HepG2 (cell line): ENCODE measurements at regions not wholly inside any gene's neighbourhood (a gene's known extent, or its start where the extent isn't known, plus 50 kb on each side); places are given as distances from the start of the nearest gene placed in this dataset.

ENCODE experiments used
- CENPT ChIP-seq: sonication (generic); formaldehyde crosslinking; IDR thresholded peaks from 2 replicates; pipeline ENCODE4 v1.8.0; 2022; ENCODE audit warnings: low read depth, mild to moderate bottlenecking, moderate library complexity, missing genetic modification reagents
- CSRNP2 ChIP-seq: sonication (generic); formaldehyde crosslinking; conservative IDR thresholded peaks from 2 replicates; pipeline ENCODE4 v1.8.0; 2022; ENCODE audit warnings: low read depth, missing genetic modification reagents
- ELF3 ChIP-seq: IDR thresholded peaks from 2 replicates; pipeline ENCODE4 v1.6.1; 2016; ENCODE audit warnings: missing genetic modification reagents, missing compliant biosample characterization
- FOXM1 ChIP-seq: sonication (generic); formaldehyde crosslinking; IDR thresholded peaks from 2 replicates; pipeline ENCODE4 v1.5.0; 2020; ENCODE audit warnings: missing genetic modification reagents
- GMEB1 ChIP-seq: sonication (generic); formaldehyde crosslinking; IDR thresholded peaks from 2 replicates; pipeline ENCODE4 v1.5.1; 2020; ENCODE audit warnings: missing genetic modification reagents, mild to moderate bottlenecking, borderline replicate concordance
- JUNB ChIP-seq: sonication (generic); formaldehyde crosslinking; IDR thresholded peaks from 2 replicates; pipeline ENCODE4 v1.8.0; 2022; ENCODE audit warnings: missing genetic modification reagents, mild to moderate bottlenecking, borderline replicate concordance
- KLF6 ChIP-seq: IDR thresholded peaks from 2 replicates; pipeline ENCODE4 v1.8.0; 2016; ENCODE audit warnings: missing biosample characterization, missing genetic modification reagents
- MAF1 ChIP-seq: sonication (generic); formaldehyde crosslinking; IDR thresholded peaks from 2 replicates; pipeline ENCODE4 v1.5.0; 2020; ENCODE audit warnings: missing genetic modification reagents, borderline replicate concordance
- PATZ1 ChIP-seq: sonication (generic); formaldehyde crosslinking; IDR thresholded peaks from 2 replicates; pipeline ENCODE4 v1.4.0; 2020; ENCODE audit warnings: missing genetic modification reagents
- RBM22 ChIP-seq: fragments of 200-400 bp; formaldehyde crosslinking; optimal IDR thresholded peaks from 2 replicates; pipeline ENCODE3; 2017; ENCODE audit warnings: mild to moderate bottlenecking, low read length, moderate library complexity
- SMYD3 ChIP-seq: sonication (generic); formaldehyde crosslinking; IDR thresholded peaks from 2 replicates; pipeline ENCODE4 v1.8.1; 2023; ENCODE audit warnings: mild to moderate bottlenecking, missing genetic modification reagents
- ZKSCAN1 ChIP-seq: fragments of 150-350 bp; IDR thresholded peaks from 2 replicates; pipeline ENCODE4 v1.6.1; 2014; ENCODE audit warnings: low read length
- ZNF143 ChIP-seq: sonication (generic); formaldehyde crosslinking; IDR thresholded peaks from 2 replicates; pipeline ENCODE4 v1.4.0; 2020; ENCODE audit warnings: missing genetic modification reagents
- ZNF230 ChIP-seq: sonication (generic); formaldehyde crosslinking; IDR thresholded peaks from 2 replicates; pipeline ENCODE4 v1.4.0; 2020; ENCODE audit warnings: mild to moderate bottlenecking, missing genetic modification reagents
- ZNF234 ChIP-seq: sonication (generic); formaldehyde crosslinking; conservative IDR thresholded peaks from 2 replicates; pipeline ENCODE4 v1.5.1; 2020; ENCODE audit warnings: mild to moderate bottlenecking, missing genetic modification reagents
- ZNF235 ChIP-seq: sonication (generic); formaldehyde crosslinking; IDR thresholded peaks from 2 replicates; pipeline ENCODE4 v1.8.1; 2023; ENCODE audit warnings: mild to moderate bottlenecking, missing genetic modification reagents, borderline replicate concordance
- ZNF580 ChIP-seq: IDR thresholded peaks from 2 replicates; pipeline ENCODE4 v1.6.1; 2016; ENCODE audit warnings: low read depth, borderline replicate concordance
- ZNF619 ChIP-seq: sonication (generic); formaldehyde crosslinking; IDR thresholded peaks from 2 replicates; pipeline ENCODE4 v1.4.0; 2020; ENCODE audit warnings: mild to moderate bottlenecking, missing genetic modification reagents
- ZNF629 ChIP-seq: sonication (generic); formaldehyde crosslinking; conservative IDR thresholded peaks from 2 replicates; pipeline ENCODE4 v1.5.0; 2020; ENCODE audit warnings: missing genetic modification reagents
- ZNF709 ChIP-seq: sonication (generic); formaldehyde crosslinking; IDR thresholded peaks from 2 replicates; pipeline ENCODE4 v1.5.0; 2020; ENCODE audit warnings: mild to moderate bottlenecking, missing genetic modification reagents
- ZNF879 ChIP-seq: sonication (generic); formaldehyde crosslinking; IDR thresholded peaks from 2 replicates; pipeline ENCODE4 v1.8.1; 2023; ENCODE audit warnings: missing genetic modification reagents
- TF ChIP-seq, protein P1 (sequence below): sonication (generic); formaldehyde crosslinking; IDR thresholded peaks from 2 replicates; pipeline ENCODE4 v1.4.0; 2020; ENCODE audit warnings: mild to moderate bottlenecking, missing genetic modification reagents
- TF ChIP-seq, protein P2 (sequence below): sonication (generic); formaldehyde crosslinking; IDR thresholded peaks from 2 replicates; pipeline ENCODE4 v1.4.0; 2020; ENCODE audit warnings: missing genetic modification reagents

DNA sequence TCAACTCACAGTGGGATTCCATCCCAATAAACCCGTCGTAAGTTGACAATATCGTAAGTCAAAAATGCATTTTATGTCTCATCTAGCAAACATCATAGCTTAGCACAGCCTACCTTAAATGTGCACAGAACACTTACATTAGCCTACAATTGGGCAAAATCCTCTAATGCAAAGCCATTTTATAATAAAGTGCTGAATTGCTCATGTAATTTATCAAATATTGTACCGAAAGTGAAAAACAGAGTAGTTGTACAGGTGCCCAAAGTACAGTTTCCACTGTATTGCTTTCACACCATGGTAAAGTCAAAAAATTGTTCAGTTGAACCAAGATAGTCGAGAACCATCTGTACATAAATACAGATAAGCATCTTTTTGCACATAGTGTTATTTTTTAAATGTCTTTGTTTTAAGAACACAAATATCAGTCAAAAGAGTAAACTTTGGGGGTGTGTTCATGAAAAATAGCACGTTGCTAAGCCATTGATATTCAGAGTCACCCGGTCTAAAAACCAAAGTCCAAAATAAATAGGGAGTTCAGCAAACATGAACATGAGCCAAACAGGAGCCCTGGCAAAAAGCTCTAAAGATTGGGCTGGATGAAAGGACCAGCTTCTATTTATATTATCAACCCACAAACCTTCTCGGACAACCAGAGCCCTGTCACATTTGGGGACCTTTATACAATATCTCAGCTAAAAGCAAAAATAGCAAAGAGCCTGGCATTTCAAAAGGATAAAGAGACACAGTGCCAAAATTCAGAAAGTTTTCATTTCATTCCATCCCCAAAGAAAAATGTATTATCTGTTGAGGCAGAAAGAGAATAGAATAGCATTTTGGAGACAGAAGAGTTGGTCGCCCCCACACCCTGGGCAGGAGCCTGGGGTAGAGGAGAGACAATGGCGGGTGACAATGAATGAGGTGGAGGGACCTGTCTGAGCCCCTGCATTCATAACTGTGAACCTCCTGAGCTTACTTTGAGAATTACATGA is 105.9 kb upstream of the SH3BP4 start (continued):
- TF ChIP-seq ZNF580 (CRISPR knock-in tag) (no peak), GMEB1 (CRISPR knock-in tag) (no peak), ZNF143 (CRISPR knock-in tag) (no peak), PATZ1 (CRISPR knock-in tag) (0 out of 2 replicates have a peak, but pooled peaks have one; percentile 25), KLF6 (CRISPR knock-in tag) (no peak), RBM22 (no peak), JUNB (CRISPR knock-in tag) (no peak; the same call in 1 of the 2 replicates), FOXM1 (CRISPR knock-in tag) (no peak), ZNF234 (CRISPR knock-in tag) (no peak), SMYD3 (peak; percentile 37; the same call in 1 of the 2 replicates), ELF3 (CRISPR knock-in tag) (peak; percentile 62), ZNF629 (no peak), MAF1 (CRISPR knock-in tag) (no peak), ZNF709 (CRISPR knock-in tag) (peak; percentile 36; the same call in 1 of the 2 replicates), ZNF879 (CRISPR knock-in tag) (no peak), CENPT (no peak), ZNF235 (CRISPR knock-in tag) (no peak), ZNF230 (CRISPR knock-in tag) (no peak; the same call in 1 of the 2 replicates), CSRNP2 (CRISPR knock-in tag) (no peak), ZNF619 (no peak), ZKSCAN1 (no peak)
- TF ChIP-seq, protein P1, sequence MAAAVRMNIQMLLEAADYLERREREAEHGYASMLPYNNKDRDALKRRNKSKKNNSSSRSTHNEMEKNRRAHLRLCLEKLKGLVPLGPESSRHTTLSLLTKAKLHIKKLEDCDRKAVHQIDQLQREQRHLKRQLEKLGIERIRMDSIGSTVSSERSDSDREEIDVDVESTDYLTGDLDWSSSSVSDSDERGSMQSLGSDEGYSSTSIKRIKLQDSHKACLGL = no peak
- TF ChIP-seq, protein P2, sequence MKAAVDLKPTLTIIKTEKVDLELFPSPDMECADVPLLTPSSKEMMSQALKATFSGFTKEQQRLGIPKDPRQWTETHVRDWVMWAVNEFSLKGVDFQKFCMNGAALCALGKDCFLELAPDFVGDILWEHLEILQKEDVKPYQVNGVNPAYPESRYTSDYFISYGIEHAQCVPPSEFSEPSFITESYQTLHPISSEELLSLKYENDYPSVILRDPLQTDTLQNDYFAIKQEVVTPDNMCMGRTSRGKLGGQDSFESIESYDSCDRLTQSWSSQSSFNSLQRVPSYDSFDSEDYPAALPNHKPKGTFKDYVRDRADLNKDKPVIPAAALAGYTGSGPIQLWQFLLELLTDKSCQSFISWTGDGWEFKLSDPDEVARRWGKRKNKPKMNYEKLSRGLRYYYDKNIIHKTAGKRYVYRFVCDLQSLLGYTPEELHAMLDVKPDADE (CRISPR knock-in tag) = no peak
